Panc1 (cell line): ENCODE measurements at regions not wholly inside any gene's neighbourhood (a gene's known extent, or its start where the extent isn't known, plus 50 kb on each side); places are given as distances from the start of the nearest gene placed in this dataset.

ENCODE experiments used
- ATAC-seq: fragments of 200-7000 bp; cut with Tn5 transposase; 2 replicates; pipeline ENCODE4 v1.9.1; 2020; ENCODE audit warnings: mild to moderate bottlenecking, moderate library complexity
- BruUV-seq: library from RNA; stranded (reverse); fragments of 400-500 nt; replicated peaks from 2 replicates; lab custom pipeline; 2021; lab: Mats Ljungman, UMichigan
- CTCF ChIA-PET: fragments of 300-600 bp; sonication (Branson Sonifier 250); formaldehyde crosslinking; loops from one replicate; lab custom pipeline; 2022; ENCODE audit warnings: antibody characterized with exemption; lab: Charles Lee
- POLR2A ChIA-PET: fragments of 300-600 bp; sonication (Branson Sonifier 250); formaldehyde crosslinking; loops from one replicate; lab custom pipeline; 2022; ENCODE audit warnings: antibody characterized with exemption; lab: Charles Lee
- DNase-seq: peaks from one replicate; pipeline ENCODE4 v3.0.0-alpha.2; 2010; ENCODE audit warnings: low read depth, low spot score
- H3K27ac ChIP-seq: 2 replicates; pipeline ENCODE4 v1.5.1; 2011; ENCODE audit warnings: mild to moderate bottlenecking, low read length, inconsistent platforms
- H3K27me3 ChIP-seq: fragments of 200-500 bp; sonication (Bioruptor generic); 2 replicates; pipeline ENCODE4 v1.6.0; 2014; ENCODE audit warnings: low read length, inconsistent platforms; ENCODE audit not compliant: control insufficient read depth, insufficient read depth
- H3K36me3 ChIP-seq: fragments of 200-500 bp; sonication (Bioruptor generic); 2 replicates; pipeline ENCODE4 v1.5.1; 2014; ENCODE audit warnings: inconsistent platforms, mild to moderate bottlenecking, low read length, moderate library complexity; ENCODE audit not compliant: control insufficient read depth, insufficient read depth
- H3K4me1 ChIP-seq: 2 replicates; pipeline ENCODE4 v1.5.1; 2011; ENCODE audit warnings: inconsistent platforms, mild to moderate bottlenecking, low read length, moderate library complexity; ENCODE audit not compliant: control insufficient read depth, insufficient read depth
- H3K4me3 ChIP-seq, 2 experiments: 2 replicates each; pipeline ENCODE4 v1.5.1; 2011 to 2012; ENCODE audit warnings: low read depth in 2 of 2, low read length in 2 of 2, mild to moderate bottlenecking in 2 of 2, inconsistent platforms in 1 of 2, moderate library complexity in 1 of 2
- H3K9me3 ChIP-seq: fragments of 200-500 bp; sonication (Bioruptor generic); 2 replicates; pipeline ENCODE4 v1.5.1; 2014; ENCODE audit warnings: low read depth, mild to moderate bottlenecking, inconsistent platforms, low read length, moderate library complexity; ENCODE audit not compliant: control insufficient read depth, insufficient read depth
- CTCF ChIP-seq: fragments of 450-650 bp; IDR thresholded peaks from 2 replicates; pipeline ENCODE4 v1.5.1; 2017; ENCODE audit warnings: mild to moderate bottlenecking
- POLR2AphosphoS5 ChIP-seq: IDR thresholded peaks from 2 replicates; pipeline ENCODE4 v1.6.1; 2012; ENCODE audit warnings: mild to moderate bottlenecking, low read depth, low read length, moderate library complexity
- REST ChIP-seq, 2 experiments: IDR thresholded peaks; 2 replicates each; pipeline ENCODE4 v1.6.1; 2011 to 2012; ENCODE audit warnings: low read depth in 2 of 2, control low read depth in 1 of 2, low read length in 1 of 2, mild to moderate bottlenecking in 1 of 2, moderate library complexity in 1 of 2; ENCODE audit not compliant: insufficient read depth in 1 of 2
- SIN3A ChIP-seq: IDR thresholded peaks from 2 replicates; pipeline ENCODE4 v1.6.1; 2012; ENCODE audit warnings: low read depth, mild to moderate bottlenecking, low read length, moderate library complexity, borderline replicate concordance; ENCODE audit not compliant: insufficient read depth
- TCF7L2 ChIP-seq: IDR thresholded peaks from 2 replicates; pipeline ENCODE4 v1.6.1; 2011; ENCODE audit warnings: mild to moderate bottlenecking, low read depth, low read length, inconsistent platforms
- in situ Hi-C: cut with HindIII; loops from 2 replicates; pipeline ENCODE4 v1.10.0; 2016; ENCODE audit warnings: low sequenced_read_pairs, low pct_unique_long_range_greater_than_20kb
- intact Hi-C: fragments of 100-400 bp; cut with micrococcal nuclease; formaldehyde crosslinking; loops from one replicate; pipeline ENCODE4 v1.10.0; 2022; ENCODE audit not compliant: unreplicated experiment

- DNase-seq (no peak), ATAC-seq (no peak)
- no peak for TF ChIP-seq TCF7L2
- TF ChIP-seq CTCF = no peak
- no peak for TF ChIP-seq REST (IDR thresholded peaks at IDR 0.05; ENCODE audit: insufficient read depth in 1 of 2, low read depth in 2 of 2, low read length in 1 of 2)
- TF ChIP-seq SIN3A = no peak
- no peak for TF ChIP-seq POLR2AphosphoS5
- H3K9me3 ChIP-seq = no peaks in the 10 kb centered on the region
- no TSS peak for BruUV-seq
- intact Hi-C loops = no loop called here
- H3K27ac ChIP-seq = no peak overlapping the region
- CTCF ChIA-PET = no interaction called here
- no peak overlapping the region for H3K4me3 ChIP-seq
- no peaks in the 10 kb centered on the region for H3K36me3 ChIP-seq
- in situ Hi-C loops = no loop called here
- POLR2A ChIA-PET = no interaction called here
- no peaks in the 10 kb centered on the region for H3K27me3 ChIP-seq
- H3K4me1 ChIP-seq = no peaks in the 10 kb centered on the region
These were observed 177.1 kb downstream of the BCL11B start for GRCh38 chr14:99094901-99095300.

GRCh38 chr14:99095369-99095768 is 176.6 kb downstream of the BCL11B start:
- POLR2A ChIA-PET = no interaction called here
- BruUV-seq = no TSS peak
- Histone ChIP-seq H3K36me3 (no peaks in the 10 kb centered on the region), H3K4me3 (no peak overlapping the region), H3K4me1 (no peaks in the 10 kb centered on the region), H3K27me3 (no peaks in the 10 kb centered on the region), H3K27ac (no peak overlapping the region), H3K9me3 (no peaks in the 10 kb centered on the region)
- DNase-seq = no peak
- CTCF ChIA-PET = no interaction called here
- intact Hi-C loops (no loop called here), in situ Hi-C loops (no loop called here)
- TF ChIP-seq CTCF (no peak), REST (IDR thresholded peaks at IDR 0.05; ENCODE audit: insufficient read depth in 1 of 2, low read depth in 2 of 2, low read length in 1 of 2) (no peak)
- no peak for ATAC-seq
